ENCODE measurements at regions not wholly inside any gene's neighbourhood (a gene's known extent, or its start where the extent isn't known, plus 50 kb on each side); places are given as distances from the start of the nearest gene placed in this dataset.

GRCh38 chr7:20858951-20859350, 72.3 kb upstream of the SP8 start:
- no peak for TF ChIP-seq CTCF (IDR thresholded peaks at IDR 0.05)
- TF ChIP-seq EZH2phosphoT487 (IDR thresholded peaks at IDR 0.05), result no peak
- no peak for TF ChIP-seq EZH2 (IDR thresholded peaks at IDR 0.05)

Data from neural progenitor cell (in vitro differentiated cells).